Glutamatergic neuron (in vitro differentiated cells): ENCODE measurements at regions not wholly inside any gene's neighbourhood (a gene's known extent, or its start where the extent isn't known, plus 50 kb on each side); places are given as distances from the start of the nearest gene placed in this dataset.

Experiments used
- DNase-seq: peaks from one replicate; pipeline ENCODE4 v3.0.0; 2022
- H3K27ac Mint-ChIP-seq: one replicate; pipeline ENCODE4 v1.8.0; 2020; ENCODE audit warnings: mild to moderate bottlenecking, mixed read lengths, inconsistent platforms; ENCODE audit not compliant: unreplicated experiment
- H3K27me3 Mint-ChIP-seq: one replicate; pipeline ENCODE4 v1.8.0; 2020; ENCODE audit warnings: mild to moderate bottlenecking, moderate library complexity, mixed read lengths, inconsistent platforms; ENCODE audit not compliant: unreplicated experiment
- H3K36me3 Mint-ChIP-seq: one replicate; pipeline ENCODE4 v1.8.0; 2020; ENCODE audit warnings: mild to moderate bottlenecking, mixed read lengths, inconsistent platforms; ENCODE audit not compliant: unreplicated experiment
- H3K4me1 Mint-ChIP-seq: one replicate; pipeline ENCODE4 v1.8.0; 2020; ENCODE audit warnings: mild to moderate bottlenecking, low read depth, mixed read lengths, inconsistent platforms; ENCODE audit not compliant: unreplicated experiment
- H3K4me3 Mint-ChIP-seq: one replicate; pipeline ENCODE4 v1.8.0; 2020; ENCODE audit warnings: mild to moderate bottlenecking, mixed read lengths, inconsistent platforms; ENCODE audit not compliant: unreplicated experiment
- H3K9me3 Mint-ChIP-seq: one replicate; pipeline ENCODE4 v1.8.0; 2020; ENCODE audit warnings: mild to moderate bottlenecking, moderate library complexity, mixed read lengths, inconsistent platforms; ENCODE audit not compliant: unreplicated experiment
- CTCF ChIP-seq: fragments of 200-600 bp; sonication (generic); IDR thresholded peaks from one replicate; pipeline ENCODE4 v1.5.0; 2021; ENCODE audit not compliant: partially characterized antibody, unreplicated experiment

- Mint-ChIP-seq H3K36me3 (no peaks in the 10 kb centered on the region), H3K4me1 (no peaks in the 10 kb centered on the region), H3K27ac (no peak overlapping the region), H3K4me3 (no peak overlapping the region), H3K9me3 (no peaks in the 10 kb centered on the region), H3K27me3 (no peaks in the 10 kb centered on the region)
- no peak for DNase-seq
- no peak for TF ChIP-seq CTCF
Measured at GRCh38 chr5:39869396-39869795, 444.6 kb upstream of the DAB2 start.

GRCh38 chr5:39867923-39868322 lies 443.1 kb upstream of the DAB2 start:
- H3K4me3 Mint-ChIP-seq: no peak overlapping the region
- H3K27ac Mint-ChIP-seq: no peak overlapping the region
- H3K4me1 Mint-ChIP-seq: no peaks in the 10 kb centered on the region
- no peak for TF ChIP-seq CTCF
- DNase-seq: no peak
- no peaks in the 10 kb centered on the region for H3K9me3 Mint-ChIP-seq
- H3K36me3 Mint-ChIP-seq: no peaks in the 10 kb centered on the region
- H3K27me3 Mint-ChIP-seq: no peaks in the 10 kb centered on the region

- Mint-ChIP-seq H3K4me1 (no peaks in the 10 kb centered on the region), H3K27me3 (no peaks in the 10 kb centered on the region)
Measured at GRCh38 chr5:39863926-39864552, 439.3 kb upstream of the DAB2 start.

GRCh38 chr5:39857041-39857440 lies 432.3 kb upstream of the DAB2 start:
- TF ChIP-seq CTCF: no peak
- no peaks in the 10 kb centered on the region for H3K9me3 Mint-ChIP-seq
- no peak for DNase-seq
- no peaks in the 10 kb centered on the region for H3K27me3 Mint-ChIP-seq
- no peaks in the 10 kb centered on the region for H3K36me3 Mint-ChIP-seq
- H3K27ac Mint-ChIP-seq: no peak overlapping the region
- H3K4me3 Mint-ChIP-seq: no peak overlapping the region
- H3K4me1 Mint-ChIP-seq: no peaks in the 10 kb centered on the region

More at GRCh38 chr5:39863926-39864552, 439.3 kb upstream of the DAB2 start:
- no peak overlapping the region for H3K4me3 Mint-ChIP-seq
- DNase-seq: no peak
- no peak overlapping the region for H3K27ac Mint-ChIP-seq
- no peaks in the 10 kb centered on the region for H3K36me3 Mint-ChIP-seq
- no peaks in the 10 kb centered on the region for H3K9me3 Mint-ChIP-seq
- TF ChIP-seq CTCF: no peak

GRCh38 chr5:39854771-39855410 lies 430.1 kb upstream of the DAB2 start:
- H3K27me3 Mint-ChIP-seq: no peaks in the 10 kb centered on the region
- no peak overlapping the region for H3K4me3 Mint-ChIP-seq
- no peaks in the 10 kb centered on the region for H3K36me3 Mint-ChIP-seq
- no peak overlapping the region for H3K27ac Mint-ChIP-seq
- H3K9me3 Mint-ChIP-seq: no peaks in the 10 kb centered on the region
- H3K4me1 Mint-ChIP-seq: no peaks in the 10 kb centered on the region
- no peak for DNase-seq
- TF ChIP-seq CTCF: no peak
